Large intestine (tissue), 3 donors: ENCODE measurements at regions not wholly inside any gene's neighbourhood (a gene's known extent, or its start where the extent isn't known, plus 50 kb on each side); places are given as distances from the start of the nearest gene placed in this dataset.
A peak's percentile ranks its signal among the peaks of the same experiment; 100 is the strongest.
"Not testable (repeated sequence)": the region's sequence is repeated elsewhere in the genome, so short reads cannot be mapped to it uniquely, and the experiment has no call there.

ENCODE experiments used
- DNase-seq, 2 donors: peaks; one replicate each; pipeline versions ENCODE4 v3.0.0 to v3.0.0-alpha.2; 2013
- H3K27ac ChIP-seq: one replicate; pipeline ENCODE4 v1.5.1; 2013; ENCODE audit warnings: low read length
- H3K27me3 ChIP-seq: 2 replicates; pipeline ENCODE4 v1.6.1; 2013; ENCODE audit warnings: low read length; ENCODE audit not compliant: control insufficient read depth, insufficient read depth
- H3K36me3 ChIP-seq: 2 replicates; pipeline ENCODE4 v1.6.1; 2013; ENCODE audit warnings: low read length; ENCODE audit not compliant: control insufficient read depth, insufficient read depth
- H3K4me1 ChIP-seq: one replicate; pipeline ENCODE4 v1.6.1; 2013; ENCODE audit warnings: low read length; ENCODE audit not compliant: control insufficient read depth, insufficient read depth
- H3K4me3 ChIP-seq: one replicate; pipeline ENCODE4 v1.5.1; 2013; ENCODE audit warnings: low read length
- H3K9me3 ChIP-seq: one replicate; pipeline ENCODE4 v1.6.1; 2013; ENCODE audit warnings: mild to moderate bottlenecking, low read depth, low read length, moderate library complexity; ENCODE audit not compliant: control insufficient read depth
- WGBS: methylation state at CpG from one replicate; pipeline ENCODE4 v1.1.5; 2013; ENCODE audit warnings: low lambda C conversion rate; ENCODE audit not compliant: insufficient coverage; 5-methylcytosine and 5-hydroxymethylcytosine counted together

GRCh38 chr15:91356083-91356482, 256.0 kb downstream of the SV2B start:
- DNase-seq: no peak
- Histone ChIP-seq H3K27ac (no peak overlapping the region), H3K27me3 (no peaks in the 10 kb centered on the region), H3K9me3 (no peaks in the 10 kb centered on the region), H3K36me3 (no peaks in the 10 kb centered on the region), H3K4me1 (no peaks in the 10 kb centered on the region), H3K4me3 (no peak overlapping the region)
- no CpG with 5 or more reads among the region's 4 CpGs for WGBS

DNA sequence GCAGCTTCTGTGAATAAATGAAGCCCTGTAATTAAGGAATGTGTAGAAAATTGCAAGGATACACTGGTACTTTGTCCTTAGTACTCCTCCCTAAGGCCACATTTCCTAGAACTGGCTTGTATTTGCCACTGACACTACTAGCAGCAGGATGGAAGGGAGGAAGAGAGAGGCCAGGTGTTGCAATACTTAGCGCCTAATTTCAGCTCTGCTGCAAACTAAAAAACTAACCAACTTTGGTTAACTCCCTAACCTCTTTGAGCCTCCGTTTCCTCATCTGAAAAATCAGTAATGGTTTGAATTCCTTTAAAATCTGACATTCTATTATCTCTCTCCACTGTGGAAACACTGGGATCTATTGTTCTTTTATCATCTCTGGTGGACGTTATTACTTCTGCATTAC, 257.0 kb downstream of the SV2B start:
- no peaks in the 10 kb centered on the region for H3K27me3 ChIP-seq
- DNase-seq: no peak
- H3K4me1 ChIP-seq: no peaks in the 10 kb centered on the region
- no peak overlapping the region for H3K4me3 ChIP-seq
- H3K36me3 ChIP-seq: no peaks in the 10 kb centered on the region
- no peak overlapping the region for H3K27ac ChIP-seq
- H3K9me3 ChIP-seq: no peaks in the 10 kb centered on the region
- WGBS: no CpG with 5 or more reads among the region's 3 CpGs

DNA sequence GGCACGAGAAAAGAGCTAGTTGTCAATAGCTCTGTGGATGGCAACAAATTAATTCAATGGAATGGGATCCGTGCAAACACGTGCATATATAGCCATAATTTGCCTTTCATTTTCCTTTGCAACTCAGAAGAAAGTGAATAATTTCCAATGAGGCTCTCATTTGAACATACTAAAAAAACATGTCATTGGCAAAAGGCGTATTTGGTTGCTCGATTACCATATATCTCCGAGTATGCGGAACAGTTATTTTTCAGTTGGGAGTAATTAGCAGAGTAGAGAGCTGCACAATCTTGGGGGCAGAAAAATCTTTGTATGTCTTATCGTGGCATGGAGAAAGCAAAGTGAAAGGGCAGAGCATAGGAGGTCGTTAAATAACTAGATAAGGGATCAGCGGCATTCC, 257.4 kb downstream of the SV2B start:
- Histone ChIP-seq H3K4me1 (no peaks in the 10 kb centered on the region), H3K27me3 (no peaks in the 10 kb centered on the region), H3K4me3 (no peak overlapping the region), H3K27ac (no peak overlapping the region), H3K9me3 (no peaks in the 10 kb centered on the region), H3K36me3 (no peaks in the 10 kb centered on the region)
- no peak for DNase-seq
- 40% methylated on average over 4 of the region's 10 CpGs for WGBS

- no peak overlapping the region for H3K27ac ChIP-seq
- no peaks in the 10 kb centered on the region for H3K27me3 ChIP-seq
- WGBS: no CpG with 5 or more reads among the region's 3 CpGs
- H3K36me3 ChIP-seq: no peaks in the 10 kb centered on the region
- H3K9me3 ChIP-seq: no peaks in the 10 kb centered on the region
- H3K4me1 ChIP-seq: no peaks in the 10 kb centered on the region
- DNase-seq: no peak
- H3K4me3 ChIP-seq: no peak overlapping the region
Measured at GRCh38 chr15:91358405-91358804, 258.3 kb downstream of the SV2B start.

- not testable (repeated sequence) for H3K27ac ChIP-seq, H3K36me3 ChIP-seq, H3K9me3 ChIP-seq, H3K27me3 ChIP-seq, DNase-seq, H3K4me1 ChIP-seq, H3K4me3 ChIP-seq
- 72% methylated on average over 2 of the region's 3 CpGs for WGBS
Measured at GRCh38 chr15:91361696-91362095, 261.6 kb downstream of the SV2B start.

GRCh38 chr15:91366111-91366510, 266.1 kb downstream of the SV2B start:
- no peak for DNase-seq
- H3K36me3 ChIP-seq: no peaks in the 10 kb centered on the region
- no peak overlapping the region for H3K4me3 ChIP-seq
- H3K27ac ChIP-seq: no peak overlapping the region
- no peaks in the 10 kb centered on the region for H3K9me3 ChIP-seq
- no peaks in the 10 kb centered on the region for H3K4me1 ChIP-seq
- H3K27me3 ChIP-seq: no peaks in the 10 kb centered on the region
- WGBS: 92% methylated on average over 2 of the region's 6 CpGs

DNA sequence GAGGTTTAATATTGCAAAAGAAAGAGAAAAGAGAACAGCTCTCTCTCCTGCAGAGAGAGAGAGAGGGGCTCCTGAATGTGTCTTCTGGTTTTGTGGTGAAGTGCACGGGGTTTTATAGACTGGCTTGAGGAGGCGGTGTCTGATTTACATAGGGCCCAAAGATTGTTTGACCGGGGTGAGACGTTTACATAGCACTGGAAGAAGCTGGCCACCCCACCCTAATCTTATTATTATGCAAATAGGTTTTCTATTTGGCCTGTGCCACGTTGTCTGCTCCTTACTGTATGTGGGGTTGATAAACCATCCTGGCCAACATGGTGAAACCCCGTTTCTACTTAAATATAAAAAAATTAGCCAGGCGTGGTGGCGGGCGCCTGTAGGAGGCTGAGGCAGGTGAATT, 268.6 kb downstream of the SV2B start:
- Histone ChIP-seq H3K27ac (no peak overlapping the region), H3K9me3 (no peaks in the 10 kb centered on the region), H3K27me3 (no peaks in the 10 kb centered on the region), H3K4me3 (no peak overlapping the region), H3K36me3 (no peaks in the 10 kb centered on the region), H3K4me1 (no peaks in the 10 kb centered on the region)
- WGBS: 20% methylated on average over 1 of the region's 9 CpGs
- DNase-seq: no peak

DNA sequence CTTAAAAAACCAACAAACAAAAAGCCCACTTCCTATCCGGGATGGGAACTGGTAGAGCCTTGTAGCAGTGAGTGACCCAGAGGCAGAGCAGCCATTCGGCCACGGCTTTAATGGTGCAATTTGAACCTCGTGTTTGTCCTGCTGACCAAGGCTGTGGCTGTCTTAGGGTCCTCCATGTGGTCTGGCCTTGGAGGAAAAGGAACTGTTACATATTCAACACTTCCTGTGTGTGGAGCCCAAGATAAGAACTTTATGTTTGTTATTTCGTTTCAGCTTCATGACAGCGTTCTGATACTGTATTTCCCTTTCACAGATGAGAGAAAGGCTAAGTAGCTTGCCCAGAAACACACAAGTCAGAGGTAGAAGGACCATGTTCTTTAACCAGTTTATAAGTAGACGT, 269.8 kb downstream of the SV2B start:
- Histone ChIP-seq H3K4me3 (no peak overlapping the region), H3K9me3 (no peaks in the 10 kb centered on the region), H3K27me3 (no peaks in the 10 kb centered on the region), H3K27ac (no peak overlapping the region), H3K4me1 (no peaks in the 10 kb centered on the region), H3K36me3 (no peaks in the 10 kb centered on the region)
- no peak for DNase-seq
- no CpG with 5 or more reads among the region's 7 CpGs for WGBS

- H3K27ac ChIP-seq, H3K4me3 ChIP-seq, H3K9me3 ChIP-seq, H3K27me3 ChIP-seq, DNase-seq, H3K4me1 ChIP-seq, H3K36me3 ChIP-seq: not testable (repeated sequence)
- WGBS: 100% methylated on average over 1 of the region's 3 CpGs
Measured at GRCh38 chr15:91371345-91371744, 271.3 kb downstream of the SV2B start.

- Histone ChIP-seq H3K4me1 (no peaks in the 10 kb centered on the region), H3K27me3 (peaks cover 2% of the 10 kb centered on the region), H3K27ac (no peak overlapping the region), H3K4me3 (no peak overlapping the region), H3K9me3 (no peaks in the 10 kb centered on the region), H3K36me3 (no peaks in the 10 kb centered on the region)
- no peak for DNase-seq
- WGBS: 80% methylated on average over 1 of the region's 3 CpGs
Measured at GRCh38 chr15:91374336-91374735, 274.3 kb downstream of the SV2B start.

DNA sequence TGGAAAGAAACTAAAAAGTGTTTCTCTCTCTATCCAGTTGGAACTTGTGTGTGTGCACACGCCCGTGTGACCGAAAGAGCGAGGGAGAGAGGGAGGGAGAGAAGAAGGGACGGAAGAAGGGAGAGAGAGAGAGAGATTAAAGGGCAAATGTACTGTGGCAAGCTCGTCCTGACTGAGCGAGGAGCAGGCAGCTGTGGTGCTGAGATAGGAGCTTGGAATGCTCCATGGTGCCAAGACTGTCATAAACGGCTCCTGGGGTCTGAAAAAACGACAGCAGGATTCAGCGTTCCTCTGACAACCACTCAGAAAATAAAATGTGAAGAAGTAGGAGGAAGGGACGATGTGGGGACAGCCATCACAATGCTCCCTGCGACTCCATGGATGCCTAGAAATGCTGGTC, 276.0 kb downstream of the SV2B start:
- H3K9me3 ChIP-seq: no peaks in the 10 kb centered on the region
- peak in 1 of 2 donors; percentile 38 for DNase-seq
- H3K4me3 ChIP-seq: no peak overlapping the region
- H3K27me3 ChIP-seq: peaks cover 2% of the 10 kb centered on the region
- no peaks in the 10 kb centered on the region for H3K4me1 ChIP-seq
- no peaks in the 10 kb centered on the region for H3K36me3 ChIP-seq
- H3K27ac ChIP-seq: no peak overlapping the region
- WGBS: 25% methylated on average over 4 of the region's 12 CpGs
